IMR-90 (cell line): ENCODE measurements at regions not wholly inside any gene's neighbourhood (a gene's known extent, or its start where the extent isn't known, plus 50 kb on each side); places are given as distances from the start of the nearest gene placed in this dataset.

Source experiments
- ATAC-seq: fragments of 200-7000 bp; cut with Tn5 transposase; 2 replicates; pipeline ENCODE4 v1.9.1; 2020; ENCODE audit warnings: low read depth, mild to moderate bottlenecking, moderate library complexity
- BruUV-seq: library from RNA; stranded (reverse); fragments of 400-500 nt; replicated peaks from 2 replicates; lab custom pipeline; 2021; lab: Mats Ljungman, UMichigan
- CTCF ChIA-PET: fragments of 300-600 bp; formaldehyde crosslinking; extraction: SDS; loops from one replicate; lab custom pipeline; 2021; ENCODE audit warnings: antibody characterized with exemption; lab: Yijun Ruan, JAX
- POLR2A ChIA-PET: fragments of 300-600 bp; sonication (Branson Sonifier 250); formaldehyde crosslinking; loops from one replicate; lab custom pipeline; 2022; ENCODE audit warnings: antibody characterized with exemption; ENCODE audit not compliant: unreplicated experiment; lab: Charles Lee
- DNase-seq: peaks from one replicate; pipeline ENCODE4 v3.0.0; 2013
- H2AFZ ChIP-seq: replicated peaks from 2 replicates; pipeline ENCODE3; 2013; ENCODE audit warnings: low read length, mild to moderate bottlenecking; ENCODE audit not compliant: poor library complexity
- H2AK5ac ChIP-seq: 2 replicates; pipeline ENCODE4 v1.6.1; 2013; ENCODE audit warnings: low read depth, low read length, inconsistent platforms
- H2AK9ac ChIP-seq: replicated peaks from 2 replicates; pipeline ENCODE3; 2013; ENCODE audit warnings: mild to moderate bottlenecking, low read depth, low read length, moderate library complexity; ENCODE audit not compliant: poor library complexity
- H2BK120ac ChIP-seq: 2 replicates; pipeline ENCODE4 v1.6.1; 2013; ENCODE audit warnings: low read depth, low read length, inconsistent platforms
- H2BK15ac ChIP-seq: 3 replicates; pipeline ENCODE4 v1.6.1; 2013; ENCODE audit warnings: low read depth, low read length, inconsistent platforms
- H2BK20ac ChIP-seq: 2 replicates; pipeline ENCODE4 v1.6.1; 2013; ENCODE audit warnings: low read depth, mild to moderate bottlenecking, inconsistent platforms, low read length, moderate library complexity
- H2BK5ac ChIP-seq: 2 replicates; pipeline ENCODE4 v1.6.1; 2013; ENCODE audit warnings: mild to moderate bottlenecking, low read depth, low read length, inconsistent platforms; ENCODE audit not compliant: poor library complexity, severe bottlenecking
- H3K14ac ChIP-seq: replicated peaks from 2 replicates; pipeline ENCODE4 v1.6.1; 2013; ENCODE audit warnings: low read depth, low read length, inconsistent platforms
- H3K18ac ChIP-seq: 2 replicates; pipeline ENCODE4 v1.6.1; 2013; ENCODE audit warnings: low read depth, low read length, control low read depth
- H3K23ac ChIP-seq: 2 replicates; pipeline ENCODE4 v1.6.1; 2013; ENCODE audit warnings: low read depth, low read length, inconsistent platforms
- H3K27ac ChIP-seq: 2 replicates; pipeline ENCODE4 v1.5.1; 2013; ENCODE audit warnings: mild to moderate bottlenecking, control low read depth, low read length; ENCODE audit not compliant: insufficient read depth
- H3K27me3 ChIP-seq: 2 replicates; pipeline ENCODE4 v1.6.1; 2013; ENCODE audit warnings: low read length; ENCODE audit not compliant: control insufficient read depth, insufficient read depth
- H3K36me3 ChIP-seq: 2 replicates; pipeline ENCODE4 v1.6.1; 2013; ENCODE audit warnings: low read length, mixed read lengths; ENCODE audit not compliant: control insufficient read depth, insufficient read depth
- H3K4ac ChIP-seq: 2 replicates; pipeline ENCODE4 v1.6.1; 2013; ENCODE audit warnings: low read depth, low read length, inconsistent platforms
- H3K4me1 ChIP-seq: 2 replicates; pipeline ENCODE4 v1.6.1; 2013; ENCODE audit warnings: low read length, mixed read lengths; ENCODE audit not compliant: control insufficient read depth, insufficient read depth
- H3K4me2 ChIP-seq: 2 replicates; pipeline ENCODE4 v1.6.1; 2013; ENCODE audit warnings: low read depth, mild to moderate bottlenecking, control low read depth, low read length, moderate library complexity
- H3K4me3 ChIP-seq: 2 replicates; pipeline ENCODE4 v1.5.1; 2013; ENCODE audit warnings: low read depth, mild to moderate bottlenecking, control low read depth, low read length, moderate library complexity; ENCODE audit not compliant: insufficient read depth
- H3K56ac ChIP-seq: 2 replicates; pipeline ENCODE4 v1.6.1; 2013; ENCODE audit warnings: low read length, inconsistent platforms; ENCODE audit not compliant: insufficient read depth; ENCODE audit errors: extremely low read depth
- H3K79me1 ChIP-seq, 2 experiments: 2 replicates each; pipeline ENCODE4 v1.6.1; 2013; ENCODE audit warnings: low read length in 2 of 2, inconsistent platforms in 1 of 2, low read depth in 1 of 2
- H3K9ac ChIP-seq: 2 replicates; pipeline ENCODE4 v1.6.1; 2013; ENCODE audit warnings: low read depth, low read length, control low read depth
- H3K9me1 ChIP-seq: 2 replicates; pipeline ENCODE4 v1.6.1; 2013; ENCODE audit warnings: low read length, inconsistent platforms; ENCODE audit not compliant: insufficient read depth
- H3K9me3 ChIP-seq: 2 replicates; pipeline ENCODE4 v1.6.1; 2013; ENCODE audit warnings: low read length; ENCODE audit not compliant: control insufficient read depth, insufficient read depth
- H4K20me1 ChIP-seq: 2 replicates; pipeline ENCODE4 v1.6.1; 2013; ENCODE audit warnings: low read length, inconsistent platforms; ENCODE audit not compliant: insufficient read depth
- H4K5ac ChIP-seq: 2 replicates; pipeline ENCODE4 v1.6.1; 2013; ENCODE audit warnings: mild to moderate bottlenecking, low read depth, low read length, control low read depth
- H4K8ac ChIP-seq, 2 experiments: 2 replicates each; pipeline ENCODE4 v1.6.1; 2013; ENCODE audit warnings: low read depth in 2 of 2, low read length in 2 of 2, control low read depth in 1 of 2, inconsistent platforms in 1 of 2
- H4K91ac ChIP-seq: 2 replicates; pipeline ENCODE4 v1.6.1; 2013; ENCODE audit warnings: low read depth, low read length, inconsistent platforms; ENCODE audit not compliant: insufficient read depth
- CEBPB ChIP-seq: IDR thresholded peaks from 2 replicates; pipeline ENCODE4 v1.6.1; 2012; ENCODE audit warnings: low read depth, low read length, improper control_type of control experiment
- CHD1 ChIP-seq: IDR thresholded peaks from 2 replicates; pipeline ENCODE4 v1.6.1; 2012; ENCODE audit warnings: low read depth, low read length, improper control_type of control experiment
- CTCF ChIP-seq: conservative IDR thresholded peaks from 2 replicates; pipeline ENCODE4 v1.5.1; 2012; ENCODE audit warnings: mild to moderate bottlenecking, low read depth, low read length, improper control_type of control experiment
- FOS ChIP-seq: fragments of 150-350 bp; IDR thresholded peaks from 2 replicates; pipeline ENCODE4 v1.6.1; 2016; ENCODE audit warnings: low read depth, low read length
- MAFK ChIP-seq: IDR thresholded peaks from 2 replicates; pipeline ENCODE4 v1.6.1; 2012; ENCODE audit warnings: low read depth, low read length, improper control_type of control experiment
- MAZ ChIP-seq: IDR thresholded peaks from 2 replicates; pipeline ENCODE4 v1.6.1; 2012; ENCODE audit warnings: low read depth, mild to moderate bottlenecking, low read length, improper control_type of control experiment, moderate library complexity, borderline replicate concordance
- NFE2L2 ChIP-seq: fragments of 150-350 bp; IDR thresholded peaks from 2 replicates; pipeline ENCODE4 v1.6.1; 2016; ENCODE audit warnings: low read depth, mild to moderate bottlenecking, low read length
- POLR2A ChIP-seq: IDR thresholded peaks from 2 replicates; pipeline ENCODE4 v1.6.1; 2012; ENCODE audit warnings: mild to moderate bottlenecking, low read depth, low read length
- RCOR1 ChIP-seq: IDR thresholded peaks from 2 replicates; pipeline ENCODE4 v1.6.1; 2012; ENCODE audit warnings: mild to moderate bottlenecking, low read length, improper control_type of control experiment; ENCODE audit not compliant: insufficient replicate concordance
- RFX5 ChIP-seq: IDR thresholded peaks from 2 replicates; pipeline ENCODE4 v1.8.0; 2012; ENCODE audit warnings: low read depth, mild to moderate bottlenecking, low read length, moderate library complexity
- SMC3 ChIP-seq: fragments of 150-350 bp; IDR thresholded peaks from 2 replicates; pipeline ENCODE4 v1.6.1; 2016; ENCODE audit warnings: low read depth, mild to moderate bottlenecking, antibody characterized with exemption, low read length, moderate library complexity
- USF2 ChIP-seq: fragments of 150-350 bp; IDR thresholded peaks from 2 replicates; pipeline ENCODE4 v1.6.1; 2017; ENCODE audit warnings: mild to moderate bottlenecking, antibody characterized with exemption, low read length, low read depth
- WGBS, 2 experiments: methylation state at CpG; one replicate each; pipeline versions ENCODE4 v1.1.5 to v1.1.7; 2013; ENCODE audit warnings: missing lambda C conversion rate in 2 of 2; ENCODE audit not compliant: insufficient read length in 1 of 2; ENCODE audit errors: extremely low coverage in 2 of 2; 5-methylcytosine and 5-hydroxymethylcytosine counted together
- dilution Hi-C: fragments of 300-500 bp; cut with HindIII; formaldehyde crosslinking; loops from one replicate; pipeline ENCODE4 v1.14.3; 2018; ENCODE audit warnings: low sequenced_read_pairs; ENCODE audit not compliant: unreplicated experiment
- in situ Hi-C: fragments of 300-500 bp; cut with MboI; formaldehyde crosslinking; loops from 3 replicates; pipeline ENCODE4 v1.14.3; 2019; ENCODE audit warnings: low sequenced_read_pairs, inconsistent platforms, mixed read lengths
- intact Hi-C: fragments of 100-400 bp; cut with micrococcal nuclease; formaldehyde crosslinking; loops from 2 replicates; pipeline ENCODE4 v1.10.0; 2022
- TF ChIP-seq, protein P1 (sequence below): fragments of 150-350 bp; IDR thresholded peaks from 2 replicates; pipeline ENCODE4 v1.6.1; 2016; ENCODE audit warnings: low read depth, mild to moderate bottlenecking, low read length, moderate library complexity, borderline replicate concordance

GRCh38 chr3:117447419-117447818, 737.8 kb downstream of the TUSC7 start:
- H3K27me3 ChIP-seq = no peaks in the 10 kb centered on the region
- intact Hi-C loops = no loop called here
- no peak for DNase-seq
- no peak overlapping the region for H2AK9ac ChIP-seq
- H4K91ac ChIP-seq = no peak overlapping the region
- no peak overlapping the region for H2BK15ac ChIP-seq
- TF ChIP-seq CTCF = no peak
- TF ChIP-seq, protein P1, sequence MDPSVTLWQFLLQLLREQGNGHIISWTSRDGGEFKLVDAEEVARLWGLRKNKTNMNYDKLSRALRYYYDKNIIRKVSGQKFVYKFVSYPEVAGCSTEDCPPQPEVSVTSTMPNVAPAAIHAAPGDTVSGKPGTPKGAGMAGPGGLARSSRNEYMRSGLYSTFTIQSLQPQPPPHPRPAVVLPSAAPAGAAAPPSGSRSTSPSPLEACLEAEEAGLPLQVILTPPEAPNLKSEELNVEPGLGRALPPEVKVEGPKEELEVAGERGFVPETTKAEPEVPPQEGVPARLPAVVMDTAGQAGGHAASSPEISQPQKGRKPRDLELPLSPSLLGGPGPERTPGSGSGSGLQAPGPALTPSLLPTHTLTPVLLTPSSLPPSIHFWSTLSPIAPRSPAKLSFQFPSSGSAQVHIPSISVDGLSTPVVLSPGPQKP = no peak
- TF ChIP-seq SMC3 = no peak
- TF ChIP-seq MAZ = no peak
- no peak for TF ChIP-seq CEBPB
- no peak for TF ChIP-seq CHD1
- no peak for TF ChIP-seq RFX5
- no peak for TF ChIP-seq POLR2A
- no peak for TF ChIP-seq RCOR1
- TF ChIP-seq MAFK = no peak
- TF ChIP-seq FOS = no peak
- no peak for TF ChIP-seq NFE2L2
- no peak for TF ChIP-seq USF2
- no peak for ATAC-seq
- H2BK20ac ChIP-seq = no peak overlapping the region
- H3K27ac ChIP-seq = no peak overlapping the region
- no peak overlapping the region for H2AK5ac ChIP-seq
- no peak overlapping the region for H4K8ac ChIP-seq
- POLR2A ChIA-PET = no interaction called here
- BruUV-seq = no TSS peak
- no peaks in the 10 kb centered on the region for H4K20me1 ChIP-seq
- no peak overlapping the region for H2BK120ac ChIP-seq
- no peaks in the 10 kb centered on the region for H3K36me3 ChIP-seq
- no peak overlapping the region for H2BK5ac ChIP-seq
- H3K23ac ChIP-seq = no peak overlapping the region
- in situ Hi-C loops = no loop called here
- CTCF ChIA-PET = no interaction called here
- H3K4me3 ChIP-seq = no peak overlapping the region
- no peak overlapping the region for H3K18ac ChIP-seq
- peaks cover 1% of the 10 kb centered on the region; the same call in 1 of the 2 replicates for H3K4me1 ChIP-seq
- no peak overlapping the region for H3K9ac ChIP-seq
- H2AFZ ChIP-seq = no peak overlapping the region
- dilution Hi-C loops = no loop called here
- no CpG with 5 or more reads among the region's 4 CpGs for WGBS, 2 experiments
- no peak overlapping the region for H3K56ac ChIP-seq
- H4K5ac ChIP-seq = no peak overlapping the region
- H3K4me2 ChIP-seq = no peak overlapping the region
- no peak overlapping the region for H3K14ac ChIP-seq
- H3K4ac ChIP-seq = no peak overlapping the region
- H3K9me1 ChIP-seq = peaks cover 5% of the 10 kb centered on the region; the same call in 1 of the 2 replicates
- no peaks in the 10 kb centered on the region for H3K9me3 ChIP-seq
- H3K79me1 ChIP-seq = no peaks in the 10 kb centered on the region
